ENCODE measurements at regions not wholly inside any gene's neighbourhood (a gene's known extent, or its start where the extent isn't known, plus 50 kb on each side); places are given as distances from the start of the nearest gene placed in this dataset.

DNA sequence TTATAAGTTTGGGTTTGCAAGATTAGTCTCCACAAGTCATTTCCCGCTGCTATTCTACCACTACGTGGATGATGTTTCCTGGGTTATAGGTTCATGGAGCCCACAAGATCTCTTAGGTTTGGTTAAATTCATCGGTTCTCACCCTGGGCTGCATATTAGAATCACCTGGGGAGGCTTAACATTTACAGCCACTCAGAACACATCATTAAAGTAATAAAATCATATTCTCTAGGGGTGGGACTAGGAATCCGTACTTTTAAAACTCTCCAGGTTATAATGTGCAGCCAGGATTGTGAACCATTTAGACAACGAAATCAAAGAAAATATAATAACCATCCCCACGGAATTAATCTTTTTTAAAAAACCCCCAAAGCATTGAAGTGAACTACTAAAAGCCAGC is 167.7 kb downstream of the ACTR3 start:
- TF ChIP-seq POLR2AphosphoS5 (IDR thresholded peaks at IDR 0.05; ENCODE audit: low read depth, low read length): no peak
- no peak for TF ChIP-seq FOXP2 (optimal IDR thresholded peaks at IDR 0.05; ENCODE audit: borderline replicate concordance, extremely low read depth, extremely low read length, insufficient read depth)
- no peak for TF ChIP-seq SIN3A (IDR thresholded peaks at IDR 0.05; ENCODE audit: borderline replicate concordance, insufficient read depth, low read length)
- TF ChIP-seq, protein P1, sequence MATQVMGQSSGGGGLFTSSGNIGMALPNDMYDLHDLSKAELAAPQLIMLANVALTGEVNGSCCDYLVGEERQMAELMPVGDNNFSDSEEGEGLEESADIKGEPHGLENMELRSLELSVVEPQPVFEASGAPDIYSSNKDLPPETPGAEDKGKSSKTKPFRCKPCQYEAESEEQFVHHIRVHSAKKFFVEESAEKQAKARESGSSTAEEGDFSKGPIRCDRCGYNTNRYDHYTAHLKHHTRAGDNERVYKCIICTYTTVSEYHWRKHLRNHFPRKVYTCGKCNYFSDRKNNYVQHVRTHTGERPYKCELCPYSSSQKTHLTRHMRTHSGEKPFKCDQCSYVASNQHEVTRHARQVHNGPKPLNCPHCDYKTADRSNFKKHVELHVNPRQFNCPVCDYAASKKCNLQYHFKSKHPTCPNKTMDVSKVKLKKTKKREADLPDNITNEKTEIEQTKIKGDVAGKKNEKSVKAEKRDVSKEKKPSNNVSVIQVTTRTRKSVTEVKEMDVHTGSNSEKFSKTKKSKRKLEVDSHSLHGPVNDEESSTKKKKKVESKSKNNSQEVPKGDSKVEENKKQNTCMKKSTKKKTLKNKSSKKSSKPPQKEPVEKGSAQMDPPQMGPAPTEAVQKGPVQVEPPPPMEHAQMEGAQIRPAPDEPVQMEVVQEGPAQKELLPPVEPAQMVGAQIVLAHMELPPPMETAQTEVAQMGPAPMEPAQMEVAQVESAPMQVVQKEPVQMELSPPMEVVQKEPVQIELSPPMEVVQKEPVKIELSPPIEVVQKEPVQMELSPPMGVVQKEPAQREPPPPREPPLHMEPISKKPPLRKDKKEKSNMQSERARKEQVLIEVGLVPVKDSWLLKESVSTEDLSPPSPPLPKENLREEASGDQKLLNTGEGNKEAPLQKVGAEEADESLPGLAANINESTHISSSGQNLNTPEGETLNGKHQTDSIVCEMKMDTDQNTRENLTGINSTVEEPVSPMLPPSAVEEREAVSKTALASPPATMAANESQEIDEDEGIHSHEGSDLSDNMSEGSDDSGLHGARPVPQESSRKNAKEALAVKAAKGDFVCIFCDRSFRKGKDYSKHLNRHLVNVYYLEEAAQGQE (IDR thresholded peaks at IDR 0.05; ENCODE audit: insufficient read depth in 1 of 2, low read depth in 2 of 2, low read length in 2 of 2): no peak
- no peak for TF ChIP-seq TAF1 (IDR thresholded peaks at IDR 0.05; ENCODE audit: borderline replicate concordance, insufficient read depth, low read length)

DNA sequence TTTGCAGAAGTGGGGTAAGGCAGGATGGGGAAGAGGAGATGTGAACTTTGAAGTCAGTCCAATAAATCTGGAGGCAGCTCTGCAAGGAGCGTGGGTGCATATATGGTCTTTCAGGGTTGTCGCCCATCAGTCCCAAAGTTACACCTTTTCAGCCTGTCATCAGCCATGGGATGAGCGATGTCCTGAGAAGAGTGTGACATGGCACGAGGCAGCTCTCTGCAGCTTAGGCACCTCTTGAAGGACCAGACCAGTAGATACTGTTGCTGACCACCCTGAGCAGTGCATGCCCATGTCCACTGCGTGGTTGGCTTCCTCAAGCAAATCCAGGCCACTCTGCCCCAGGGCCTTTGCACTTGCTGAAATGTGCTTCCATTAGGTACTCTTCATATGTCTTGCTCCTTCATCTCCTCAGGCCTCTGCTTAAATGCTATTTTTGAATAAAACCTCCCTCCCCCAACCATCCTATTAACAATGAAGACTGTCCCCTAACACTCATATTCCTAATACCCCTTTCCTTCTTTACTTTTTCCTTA is 171.7 kb downstream of the ACTR3 start:
- TF ChIP-seq FOXP2 (optimal IDR thresholded peaks at IDR 0.05; ENCODE audit: borderline replicate concordance, extremely low read depth, extremely low read length, insufficient read depth): no peak
- TF ChIP-seq, protein P1 (IDR thresholded peaks at IDR 0.05; ENCODE audit: insufficient read depth in 1 of 2, low read depth in 2 of 2, low read length in 2 of 2): no peak
- TF ChIP-seq TAF1 (IDR thresholded peaks at IDR 0.05; ENCODE audit: borderline replicate concordance, insufficient read depth, low read length): no peak
- TF ChIP-seq POLR2AphosphoS5 (IDR thresholded peaks at IDR 0.05; ENCODE audit: low read depth, low read length): no peak
- no peak for TF ChIP-seq SIN3A (IDR thresholded peaks at IDR 0.05; ENCODE audit: borderline replicate concordance, insufficient read depth, low read length)

DNA sequence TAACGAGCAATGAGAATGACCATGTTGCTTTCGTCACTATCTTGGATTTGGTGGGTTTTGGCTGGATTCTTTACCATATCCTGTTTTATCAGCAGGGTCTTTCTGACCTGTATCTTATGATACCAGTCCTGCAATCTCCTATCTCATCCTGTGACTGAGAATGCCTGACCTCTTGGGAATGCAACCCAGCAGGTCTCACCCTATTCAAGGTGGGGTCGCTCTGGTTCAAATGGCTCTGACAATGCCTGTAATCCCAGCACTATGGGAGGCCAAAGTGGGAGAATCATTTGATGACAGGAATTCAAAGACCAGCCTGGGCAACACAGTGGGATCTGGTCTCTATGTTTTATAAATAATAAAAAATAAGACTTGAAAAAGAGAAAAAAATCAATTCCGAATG is 173.5 kb downstream of the ACTR3 start:
- TF ChIP-seq FOXP2 (optimal IDR thresholded peaks at IDR 0.05; ENCODE audit: borderline replicate concordance, extremely low read depth, extremely low read length, insufficient read depth): no peak
- TF ChIP-seq POLR2AphosphoS5 (IDR thresholded peaks at IDR 0.05; ENCODE audit: low read depth, low read length): no peak
- TF ChIP-seq, protein P1 (IDR thresholded peaks at IDR 0.05; ENCODE audit: insufficient read depth in 1 of 2, low read depth in 2 of 2, low read length in 2 of 2): no peak
- TF ChIP-seq TAF1 (IDR thresholded peaks at IDR 0.05; ENCODE audit: borderline replicate concordance, insufficient read depth, low read length): no peak
- TF ChIP-seq SIN3A (IDR thresholded peaks at IDR 0.05; ENCODE audit: borderline replicate concordance, insufficient read depth, low read length): no peak

DNA sequence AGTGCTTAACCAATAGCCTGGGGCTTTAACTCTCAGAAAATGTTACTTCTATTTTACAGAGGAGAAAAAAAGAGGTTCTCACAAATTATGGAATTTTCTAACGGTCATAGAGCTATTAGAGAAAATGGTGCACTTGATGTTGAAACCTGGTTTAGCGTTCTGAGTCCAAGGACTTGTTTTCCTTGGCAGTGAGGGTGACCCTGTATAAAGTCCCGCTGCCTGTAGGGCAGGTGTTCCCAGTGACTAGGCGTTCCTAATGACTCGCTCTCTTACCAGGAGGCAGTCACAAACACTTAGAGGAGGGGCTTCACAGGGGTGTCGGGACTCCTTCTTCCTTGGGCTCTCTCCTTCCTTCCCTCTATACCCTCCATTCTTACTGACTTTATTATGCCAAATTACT is 175.8 kb downstream of the ACTR3 start:
- TF ChIP-seq SIN3A (IDR thresholded peaks at IDR 0.05; ENCODE audit: borderline replicate concordance, insufficient read depth, low read length): no peak
- no peak for TF ChIP-seq TAF1 (IDR thresholded peaks at IDR 0.05; ENCODE audit: borderline replicate concordance, insufficient read depth, low read length)
- TF ChIP-seq, protein P1 (IDR thresholded peaks at IDR 0.05; ENCODE audit: insufficient read depth in 1 of 2, low read depth in 2 of 2, low read length in 2 of 2): no peak
- no peak for TF ChIP-seq POLR2AphosphoS5 (IDR thresholded peaks at IDR 0.05; ENCODE audit: low read depth, low read length)
- TF ChIP-seq FOXP2 (optimal IDR thresholded peaks at IDR 0.05; ENCODE audit: borderline replicate concordance, extremely low read depth, extremely low read length, insufficient read depth): no peak
